ENCODE measurements at regions not wholly inside any gene's neighbourhood (a gene's known extent, or its start where the extent isn't known, plus 50 kb on each side); places are given as distances from the start of the nearest gene placed in this dataset.

DNA sequence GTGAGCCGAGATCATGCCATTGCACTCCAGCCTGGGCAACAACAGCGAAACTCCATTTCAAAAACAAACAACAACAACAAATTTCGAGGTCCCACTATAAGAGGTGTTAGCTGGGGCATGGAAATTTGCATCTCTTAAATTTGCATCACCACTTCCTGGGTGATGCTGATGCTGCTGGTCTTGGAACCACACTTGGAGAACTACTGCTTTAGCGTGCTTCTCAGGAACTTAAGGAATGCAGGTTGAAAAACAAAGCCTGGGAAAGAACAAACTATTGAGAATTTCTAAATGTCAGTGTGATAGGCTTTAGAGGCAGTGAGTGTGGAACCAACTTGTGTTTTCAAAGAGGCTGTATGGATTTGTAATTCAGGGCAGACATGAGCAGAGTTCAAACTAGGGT is 858.4 kb upstream of the ARPP21 start:
- DNase-seq (ENCODE audit: low read depth in 2 of 2), result peak in 1 of 2 donors; percentile 38
- TF ChIP-seq CTCF (IDR thresholded peaks at IDR 0.05; ENCODE audit: low read depth, low read length), result no peak
- no peak overlapping the region for H3K4me3 ChIP-seq (replicated peaks in 1 of 2; ENCODE audit: low read depth in 2 of 2, low read length in 2 of 2)

DNA sequence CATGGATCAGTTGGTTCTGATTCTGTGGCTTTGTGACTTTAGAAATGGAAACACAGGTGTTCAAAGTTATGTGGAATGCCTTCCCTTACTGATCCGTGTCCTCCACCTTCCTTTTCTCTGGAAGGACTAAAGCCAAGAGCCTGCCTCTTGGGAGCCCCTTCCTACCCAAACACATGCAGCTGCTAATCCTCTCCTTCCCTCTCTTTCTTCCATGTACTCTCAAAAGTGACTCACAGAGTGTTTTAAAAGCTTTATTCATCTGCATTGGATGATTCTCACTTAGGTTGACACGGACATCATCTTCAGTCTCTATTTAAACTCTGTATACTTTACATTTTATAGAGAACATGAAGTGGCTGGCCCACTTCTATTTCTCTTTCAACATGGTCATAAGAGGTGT is 856.5 kb upstream of the ARPP21 start:
- H3K4me3 ChIP-seq (replicated peaks in 1 of 2; ENCODE audit: low read depth in 2 of 2, low read length in 2 of 2), result no peak overlapping the region
- peak in 1 of 2 donors; percentile 24 for DNase-seq (ENCODE audit: low read depth in 2 of 2)
- TF ChIP-seq CTCF (IDR thresholded peaks at IDR 0.05; ENCODE audit: low read depth, low read length), result no peak

GRCh38 chr3:34783876-34784275 is 855.4 kb upstream of the ARPP21 start:
- H3K4me3 ChIP-seq (replicated peaks in 1 of 2; ENCODE audit: low read depth in 2 of 2, low read length in 2 of 2), result no peak overlapping the region
- TF ChIP-seq CTCF (IDR thresholded peaks at IDR 0.05; ENCODE audit: low read depth, low read length), result no peak
- DNase-seq (ENCODE audit: low read depth in 2 of 2), result peak; percentile 12 to 67

- TF ChIP-seq CTCF (IDR thresholded peaks at IDR 0.05; ENCODE audit: low read depth, low read length), result no peak
- H3K4me3 ChIP-seq (replicated peaks in 1 of 2; ENCODE audit: low read depth in 2 of 2, low read length in 2 of 2), result no peak overlapping the region
- DNase-seq (ENCODE audit: low read depth in 2 of 2), result peak in 1 of 2 donors; percentile 19
Observed at GRCh38 chr3:34793057-34793456, 846.3 kb upstream of the ARPP21 start.

- TF ChIP-seq CTCF (IDR thresholded peaks at IDR 0.05; ENCODE audit: low read depth, low read length), result no peak
- H3K4me3 ChIP-seq (replicated peaks in 1 of 2; ENCODE audit: low read depth in 2 of 2, low read length in 2 of 2), result no peak overlapping the region
Observed at GRCh38 chr3:34807611-34808010, 831.7 kb upstream of the ARPP21 start.

DNA sequence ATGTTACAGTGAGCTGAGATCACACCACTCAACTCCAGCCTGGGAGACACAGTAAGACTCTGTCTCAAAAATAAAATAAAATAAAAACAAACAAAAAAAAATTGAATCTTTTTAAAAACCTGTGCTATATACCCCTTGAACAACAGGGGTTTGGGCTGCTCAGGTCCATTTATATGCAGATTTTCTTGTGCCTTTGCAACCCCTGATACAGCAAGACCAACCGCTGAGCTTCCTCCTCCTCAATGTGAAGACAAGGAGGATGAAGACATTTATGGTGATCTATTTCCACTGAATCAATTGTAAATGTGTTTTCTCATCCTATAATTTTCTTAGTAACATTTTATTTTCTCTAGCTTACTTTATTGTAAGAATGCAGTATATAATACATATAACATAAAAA is 831.0 kb upstream of the ARPP21 start:
- no peak for DNase-seq (ENCODE audit: low read depth in 2 of 2)
- H3K4me3 ChIP-seq (replicated peaks in 1 of 2; ENCODE audit: low read depth in 2 of 2, low read length in 2 of 2), result no peak overlapping the region
- TF ChIP-seq CTCF (IDR thresholded peaks at IDR 0.05; ENCODE audit: low read depth, low read length), result no peak

More at GRCh38 chr3:34807611-34808010, 831.7 kb upstream of the ARPP21 start:
- no peak for DNase-seq (ENCODE audit: low read depth in 2 of 2)

GRCh38 chr3:34828847-34829246 is 810.5 kb upstream of the ARPP21 start:
- TF ChIP-seq CTCF (IDR thresholded peaks at IDR 0.05; ENCODE audit: low read depth, low read length), result no peak
- no peak overlapping the region for H3K4me3 ChIP-seq (replicated peaks in 1 of 2; ENCODE audit: low read depth in 2 of 2, low read length in 2 of 2)
- no peak for DNase-seq (ENCODE audit: low read depth in 2 of 2)
